Fibroblast of lung (primary cell): ENCODE measurements at regions not wholly inside any gene's neighbourhood (a gene's known extent, or its start where the extent isn't known, plus 50 kb on each side); places are given as distances from the start of the nearest gene placed in this dataset.

Source experiments
- EZH2 ChIP-seq: IDR thresholded peaks from 2 replicates; pipeline ENCODE4 v1.5.1; 2012; ENCODE audit warnings: low read length, control low read depth, mild to moderate bottlenecking; ENCODE audit errors: missing control alignments
- TF ChIP-seq, protein P1 (sequence below), 2 donors: IDR thresholded peaks in 1 of 2; conservative IDR thresholded peaks in 1 of 2; 1 replicate in 1 of 2; 2 replicates in 1 of 2; pipeline ENCODE4 v1.5.1; 2011 to 2012; ENCODE audit warnings: low read length in 2 of 2, control low read depth in 1 of 2, inconsistent platforms in 1 of 2, low read depth in 1 of 2, mild to moderate bottlenecking in 1 of 2

DNA sequence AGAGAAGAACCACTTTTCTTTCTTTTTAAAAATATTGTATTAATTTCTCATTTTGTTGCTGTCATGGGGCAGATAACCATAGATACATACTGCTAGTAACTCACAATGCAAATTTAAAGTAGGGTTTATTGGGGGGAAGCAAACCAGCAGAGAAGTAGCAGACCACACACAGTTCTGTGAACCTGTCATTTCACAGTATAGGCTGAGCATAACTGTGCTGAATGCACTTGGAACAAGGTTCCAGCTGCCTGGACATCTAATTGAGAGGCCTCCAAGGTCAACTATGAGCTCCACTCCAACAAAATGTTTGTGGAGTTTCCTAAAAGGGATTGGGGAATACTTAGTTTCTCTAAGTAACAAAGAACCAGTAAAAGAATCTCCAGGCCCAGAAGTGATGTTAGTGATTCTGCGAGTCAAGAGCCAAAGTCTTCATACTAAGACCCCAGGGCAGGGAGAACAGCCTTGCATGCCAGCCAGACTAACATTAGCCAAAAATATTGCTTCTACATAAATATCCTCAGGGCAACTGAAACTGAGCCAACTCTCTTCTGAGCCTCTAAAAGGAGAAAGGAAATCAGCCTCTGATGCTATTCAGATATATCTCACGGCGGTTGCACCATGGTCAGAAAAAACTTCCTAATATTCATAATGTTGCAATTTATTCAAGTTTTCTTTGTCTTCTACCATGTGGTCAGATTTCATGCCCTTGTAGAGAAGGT, 856.4 kb upstream of the ALCAM start:
- TF ChIP-seq, protein P1, sequence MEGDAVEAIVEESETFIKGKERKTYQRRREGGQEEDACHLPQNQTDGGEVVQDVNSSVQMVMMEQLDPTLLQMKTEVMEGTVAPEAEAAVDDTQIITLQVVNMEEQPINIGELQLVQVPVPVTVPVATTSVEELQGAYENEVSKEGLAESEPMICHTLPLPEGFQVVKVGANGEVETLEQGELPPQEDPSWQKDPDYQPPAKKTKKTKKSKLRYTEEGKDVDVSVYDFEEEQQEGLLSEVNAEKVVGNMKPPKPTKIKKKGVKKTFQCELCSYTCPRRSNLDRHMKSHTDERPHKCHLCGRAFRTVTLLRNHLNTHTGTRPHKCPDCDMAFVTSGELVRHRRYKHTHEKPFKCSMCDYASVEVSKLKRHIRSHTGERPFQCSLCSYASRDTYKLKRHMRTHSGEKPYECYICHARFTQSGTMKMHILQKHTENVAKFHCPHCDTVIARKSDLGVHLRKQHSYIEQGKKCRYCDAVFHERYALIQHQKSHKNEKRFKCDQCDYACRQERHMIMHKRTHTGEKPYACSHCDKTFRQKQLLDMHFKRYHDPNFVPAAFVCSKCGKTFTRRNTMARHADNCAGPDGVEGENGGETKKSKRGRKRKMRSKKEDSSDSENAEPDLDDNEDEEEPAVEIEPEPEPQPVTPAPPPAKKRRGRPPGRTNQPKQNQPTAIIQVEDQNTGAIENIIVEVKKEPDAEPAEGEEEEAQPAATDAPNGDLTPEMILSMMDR (conservative IDR thresholded peaks at IDR 0.05 in 1 of 2, IDR thresholded peaks at IDR 0.05 in 1 of 2; ENCODE audit: low read depth in 1 of 2, low read length in 2 of 2): no peak
- TF ChIP-seq EZH2: no peak
